NCI-H524 (cell line): ENCODE measurements at regions not wholly inside any gene's neighbourhood (a gene's known extent, or its start where the extent isn't known, plus 50 kb on each side); places are given as distances from the start of the nearest gene placed in this dataset.
"Not testable (repeated sequence)": the region's sequence is repeated elsewhere in the genome, so short reads cannot be mapped to it uniquely, and the experiment has no call there.

Experiments used
- DNase-seq, 2 experiments: peaks; one replicate each; lab custom pipeline; 2025; lab: John Stamatoyannopoulos, UW

DNA sequence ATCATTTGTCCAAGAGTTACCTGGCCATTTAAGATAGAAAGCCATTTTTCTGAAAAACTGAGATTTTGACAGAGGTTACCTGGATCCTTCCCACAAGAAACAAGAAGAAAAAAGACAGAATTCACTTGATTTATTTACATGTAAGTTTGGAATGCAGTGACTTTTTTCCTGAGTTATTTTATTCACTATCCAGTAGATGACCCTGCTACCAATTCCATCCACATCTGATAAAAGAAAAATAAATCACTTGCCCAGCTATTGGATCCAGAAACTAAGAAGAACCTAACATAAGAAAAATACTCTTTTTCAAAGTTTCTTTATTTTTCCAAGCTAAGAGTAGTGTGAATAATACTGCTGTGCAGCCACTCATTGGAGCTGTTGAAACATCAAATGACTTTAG lies 275.2 kb downstream of the CETN3 start:
- DNase-seq: no peak

DNA sequence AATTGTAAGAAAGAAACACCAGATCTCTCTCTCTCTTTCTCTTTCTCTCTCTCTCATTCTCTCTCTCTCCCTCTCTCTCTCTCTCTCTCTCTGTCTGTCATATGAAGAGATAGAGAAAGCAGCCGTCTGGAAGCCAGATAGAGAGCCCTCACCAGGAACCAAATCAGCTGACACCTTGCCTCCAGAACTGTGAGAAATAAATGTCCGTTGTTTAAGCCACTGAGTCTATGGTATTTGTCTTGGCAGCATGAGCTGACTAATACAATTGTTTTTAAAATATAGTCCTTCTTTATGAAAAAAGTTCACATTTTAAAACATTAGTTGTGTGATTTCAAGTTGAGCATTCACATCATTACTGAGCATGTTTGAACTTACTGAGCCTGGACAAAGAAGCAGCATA lies 275.6 kb downstream of the CETN3 start:
- no peak for DNase-seq

GRCh38 chr5:90131383-90132133 lies 278.0 kb downstream of the CETN3 start:
- no peak for DNase-seq

GRCh38 chr5:90128551-90128950 lies 281.0 kb downstream of the CETN3 start:
- no peak for DNase-seq

GRCh38 chr5:90119531-90119971 lies 290.0 kb downstream of the CETN3 start:
- no peak for DNase-seq

DNA sequence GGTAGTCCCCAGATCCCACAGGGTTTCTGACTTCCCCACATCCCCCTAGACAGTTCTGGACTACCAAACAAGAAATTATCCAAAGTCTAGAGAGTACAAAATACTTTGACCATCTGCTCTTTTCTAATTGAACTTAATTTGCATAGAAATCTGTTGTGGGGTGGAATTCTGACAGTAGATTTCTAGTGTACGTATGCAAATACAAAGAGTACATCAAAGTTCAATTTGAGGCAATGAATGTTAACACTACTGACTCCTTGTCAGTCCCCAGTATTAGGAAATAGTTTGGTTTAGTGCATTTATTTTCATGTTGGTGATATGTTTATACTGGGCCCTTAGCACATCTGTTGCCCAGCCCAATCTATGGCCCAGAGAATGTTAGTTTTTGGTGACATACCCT lies 292.6 kb downstream of the CETN3 start:
- DNase-seq: peak in 1 of 2 experiments; percentile 6

DNA sequence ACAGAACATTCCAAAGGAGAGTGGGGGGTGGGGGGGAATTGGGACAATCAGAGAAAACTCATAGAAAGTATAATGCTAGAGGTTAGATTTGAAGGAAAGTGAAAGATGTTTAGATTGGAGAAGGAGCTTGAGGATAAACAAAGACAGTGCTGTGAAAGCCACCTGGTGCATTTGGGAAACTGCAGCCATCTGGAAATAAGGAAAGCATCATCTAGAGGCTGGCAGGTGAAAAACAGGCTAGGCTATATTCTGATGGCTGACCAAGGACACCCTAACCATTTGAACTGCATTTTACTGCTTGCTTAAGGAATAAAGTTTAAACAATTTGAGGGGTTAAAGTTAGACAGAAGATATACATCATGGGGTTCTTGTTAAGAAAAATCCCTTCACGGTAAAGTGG lies 296.4 kb downstream of the CETN3 start:
- DNase-seq: peak in 1 of 2 experiments; percentile 16

GRCh38 chr5:90112033-90112692 lies 297.4 kb downstream of the CETN3 start:
- DNase-seq: peak in 1 of 2 experiments; percentile 41

GRCh38 chr5:90111364-90112032 lies 298.1 kb downstream of the CETN3 start:
- peak; percentile 5 to 41 for DNase-seq

GRCh38 chr5:90109285-90109684 lies 300.3 kb downstream of the CETN3 start:
- DNase-seq: no peak

GRCh38 chr5:90099099-90099498 lies 310.5 kb downstream of the CETN3 start:
- DNase-seq: no peak

DNA sequence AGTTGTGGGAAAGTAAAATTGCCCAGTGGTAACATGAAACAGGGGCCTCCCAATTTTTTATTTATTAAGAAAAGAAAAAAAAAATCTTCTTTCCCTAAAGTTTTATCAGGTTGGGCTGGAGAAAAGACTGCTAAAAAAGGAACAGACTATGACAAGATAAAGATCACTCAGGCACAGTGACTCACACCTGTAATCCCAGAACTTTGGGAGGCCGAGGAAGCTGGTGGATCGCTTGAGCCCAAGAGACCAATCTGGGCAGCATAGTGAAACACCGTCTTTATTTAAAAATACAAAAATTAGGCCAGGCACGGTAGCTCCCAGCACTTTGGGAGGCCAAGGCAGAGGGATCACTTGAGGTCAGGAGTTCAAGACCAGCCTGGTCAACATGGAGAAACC lies 312.5 kb downstream of the CETN3 start:
- no peak for DNase-seq

GRCh38 chr5:90096415-90097081 lies 313.0 kb downstream of the CETN3 start:
- DNase-seq: peak in 1 of 2 experiments; percentile 2

GRCh38 chr5:90095292-90096060 lies 314.1 kb downstream of the CETN3 start:
- no peak for DNase-seq

DNA sequence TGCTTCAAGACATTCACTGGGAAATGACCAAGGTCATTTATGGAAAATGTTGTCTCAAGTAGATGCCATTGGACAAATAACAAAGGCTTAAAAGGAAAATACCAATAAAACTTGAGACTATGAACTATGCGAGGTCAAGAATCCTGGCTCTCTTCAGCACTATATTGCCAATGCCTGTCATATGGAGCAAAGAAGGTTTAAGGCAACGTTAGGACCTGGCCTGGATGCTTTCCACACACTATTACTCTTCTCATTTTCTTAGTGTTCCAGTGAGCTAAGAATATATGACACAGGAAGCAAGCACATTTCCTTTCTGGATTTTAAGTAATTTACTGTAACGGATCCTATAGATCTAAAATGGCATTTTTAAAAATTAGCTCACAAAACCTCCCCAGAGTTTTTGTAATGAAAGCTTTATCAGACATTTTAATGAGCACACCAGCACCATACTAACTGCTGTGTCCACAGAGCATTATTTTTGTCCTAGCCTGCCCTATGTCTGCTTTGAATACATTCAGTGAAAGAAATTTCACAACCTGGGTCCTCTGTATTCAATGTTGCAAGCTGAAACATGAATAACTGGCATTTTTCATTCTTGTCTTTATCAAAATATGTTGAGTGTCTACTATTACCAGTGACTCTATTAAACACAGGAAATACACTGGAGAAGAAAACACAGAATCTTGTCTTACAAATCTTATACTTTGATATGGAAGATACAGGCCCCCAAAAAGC lies 315.6 kb downstream of the CETN3 start:
- no peak for DNase-seq

DNA sequence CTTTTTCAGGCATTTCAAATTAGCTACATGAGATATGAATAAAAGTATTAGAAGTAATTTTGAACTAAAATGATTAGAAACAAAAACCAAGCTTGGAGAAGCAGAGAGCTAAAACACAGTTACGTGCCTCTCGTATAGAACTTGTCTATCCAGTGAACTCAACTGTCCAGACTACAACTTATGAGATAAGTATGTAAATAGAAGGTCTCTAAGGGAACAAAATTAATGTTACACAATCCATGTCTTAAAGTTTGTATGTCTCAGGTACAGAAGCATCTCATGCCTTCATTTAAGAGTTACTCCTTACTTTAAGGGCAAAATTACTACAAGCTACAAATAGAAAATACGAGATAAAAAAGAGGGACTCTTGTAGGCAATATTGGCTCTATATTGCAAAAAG lies 316.8 kb downstream of the CETN3 start:
- DNase-seq: no peak

- no peak for DNase-seq
Observed at GRCh38 chr5:90084342-90084741, 325.2 kb downstream of the CETN3 start.

DNA sequence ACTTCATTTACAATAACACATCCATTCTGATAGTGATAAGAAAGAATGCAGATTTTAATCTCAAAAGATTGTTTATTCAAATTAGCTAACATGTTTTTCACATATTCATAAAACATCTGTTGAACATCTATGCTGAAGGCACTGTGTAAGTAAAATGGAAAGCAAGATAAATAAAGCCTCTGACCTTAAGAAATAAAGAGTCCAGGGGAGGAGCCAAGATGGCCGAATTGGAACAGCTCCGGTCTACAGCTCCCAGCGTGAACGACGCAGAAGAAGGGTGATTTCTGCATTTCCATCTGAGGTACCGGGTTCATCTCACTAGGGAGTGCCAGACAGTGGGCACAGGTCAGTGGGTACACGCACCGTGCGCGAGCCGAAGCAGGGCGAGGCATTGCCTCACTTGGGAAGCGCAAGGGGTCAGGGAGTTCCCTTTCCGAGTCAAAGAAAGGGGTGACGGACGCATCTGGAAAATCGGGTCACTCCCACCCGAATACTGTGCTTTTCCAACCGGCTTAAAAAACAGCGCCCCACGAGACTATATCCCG lies 336.5 kb downstream of the CETN3 start:
- not testable (repeated sequence) for DNase-seq

- no peak for DNase-seq
Observed at GRCh38 chr5:90071656-90072055, 337.9 kb downstream of the CETN3 start.

DNA sequence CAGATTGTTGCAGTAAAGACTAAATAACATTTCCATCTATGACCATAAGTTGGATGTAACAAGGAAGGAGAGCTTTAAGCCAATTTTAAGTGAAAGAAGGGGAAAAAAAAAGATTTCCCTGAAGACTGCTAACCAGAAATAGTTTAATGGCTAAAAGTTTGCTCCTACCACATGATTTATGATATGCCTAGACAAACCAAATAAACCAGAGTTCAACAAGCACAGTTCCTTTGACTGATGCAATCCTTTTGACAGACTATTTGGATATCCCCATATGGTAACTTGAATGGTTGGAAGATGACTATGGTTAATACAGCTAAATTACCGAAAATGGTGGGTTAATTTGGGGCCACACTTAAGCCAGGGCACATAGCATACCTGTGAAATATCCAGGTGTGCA lies 338.5 kb downstream of the CETN3 start:
- DNase-seq: no peak

DNA sequence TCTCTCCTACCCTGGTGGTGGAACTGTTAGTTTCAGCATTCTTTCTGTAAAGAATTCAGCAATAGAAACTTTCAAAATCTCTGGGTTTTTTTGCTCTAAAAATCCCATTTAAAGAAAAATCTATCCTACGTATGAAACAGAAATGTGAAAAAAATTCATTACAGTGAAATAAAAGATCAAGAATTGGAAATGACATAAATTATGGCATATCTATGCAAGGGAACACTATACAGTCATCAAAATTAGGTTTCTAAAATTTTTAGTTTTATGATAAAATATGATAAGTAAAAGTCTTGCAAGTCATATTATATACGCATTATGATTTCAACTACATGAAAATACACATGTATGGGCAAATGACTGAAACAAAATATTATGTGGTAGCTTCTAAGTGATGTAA lies 342.6 kb downstream of the CETN3 start:
- no peak for DNase-seq
